GM12874 (cell line): ENCODE measurements at regions not wholly inside any gene's neighbourhood (a gene's known extent, or its start where the extent isn't known, plus 50 kb on each side); places are given as distances from the start of the nearest gene placed in this dataset.

Experiments used
- CTCF ChIP-seq: IDR thresholded peaks from 2 replicates; pipeline ENCODE4 v1.5.1; 2011; ENCODE audit warnings: low read depth, mild to moderate bottlenecking, control low read depth, low read length, moderate library complexity; ENCODE audit not compliant: insufficient read depth

GRCh38 chr4:85018983-85019382 lies 52.5 kb upstream of the WDFY3 start:
- TF ChIP-seq CTCF, result no peak

- no peak for TF ChIP-seq CTCF
Observed at GRCh38 chr4:85019411-85019810, 52.9 kb upstream of the WDFY3 start.

- TF ChIP-seq CTCF, result no peak
Observed at GRCh38 chr4:85024671-85025070, 58.2 kb upstream of the WDFY3 start.

GRCh38 chr4:85028910-85029309 lies 62.4 kb upstream of the WDFY3 start:
- no peak for TF ChIP-seq CTCF

- TF ChIP-seq CTCF, result no peak
Observed at GRCh38 chr4:85029453-85029852, 63.0 kb upstream of the WDFY3 start.

GRCh38 chr4:85030156-85030555 lies 63.7 kb upstream of the WDFY3 start:
- TF ChIP-seq CTCF, result no peak

GRCh38 chr4:85039526-85039925 lies 73.0 kb upstream of the WDFY3 start:
- no peak for TF ChIP-seq CTCF

GRCh38 chr4:85050736-85051135 lies 84.2 kb upstream of the WDFY3 start:
- TF ChIP-seq CTCF, result no peak
